NCI-H69 (cell line): ENCODE measurements at regions not wholly inside any gene's neighbourhood (a gene's known extent, or its start where the extent isn't known, plus 50 kb on each side); places are given as distances from the start of the nearest gene placed in this dataset.
"Not testable (repeated sequence)": the region's sequence is repeated elsewhere in the genome, so short reads cannot be mapped to it uniquely, and the experiment has no call there.

Experiments used
- DNase-seq: peaks from one replicate; lab custom pipeline; 2025; lab: John Stamatoyannopoulos, UW

DNA sequence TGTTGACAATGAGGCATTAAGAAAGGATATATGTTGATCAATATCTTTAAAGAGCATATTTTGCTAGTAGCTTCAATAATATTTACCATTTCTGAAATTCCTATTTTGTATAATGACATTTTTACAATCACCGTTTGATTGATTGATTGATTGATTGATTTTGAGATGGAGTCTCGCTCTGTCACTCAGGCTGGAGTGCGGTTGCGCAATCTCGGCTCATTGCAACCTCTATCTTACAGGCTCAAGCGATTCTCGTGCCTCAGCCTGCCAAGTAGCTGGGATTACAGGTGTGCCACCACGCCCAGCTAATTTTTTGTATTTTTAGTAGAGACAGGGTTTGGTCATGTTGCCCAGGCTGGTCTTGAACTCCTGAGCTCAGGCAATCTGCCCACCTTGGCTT is 150.9 kb upstream of the TEX13D start:
- DNase-seq: not testable (repeated sequence)

- no peak for DNase-seq
Measured at GRCh38 chrX:124190440-124190839, 142.0 kb upstream of the TEX13D start.

DNA sequence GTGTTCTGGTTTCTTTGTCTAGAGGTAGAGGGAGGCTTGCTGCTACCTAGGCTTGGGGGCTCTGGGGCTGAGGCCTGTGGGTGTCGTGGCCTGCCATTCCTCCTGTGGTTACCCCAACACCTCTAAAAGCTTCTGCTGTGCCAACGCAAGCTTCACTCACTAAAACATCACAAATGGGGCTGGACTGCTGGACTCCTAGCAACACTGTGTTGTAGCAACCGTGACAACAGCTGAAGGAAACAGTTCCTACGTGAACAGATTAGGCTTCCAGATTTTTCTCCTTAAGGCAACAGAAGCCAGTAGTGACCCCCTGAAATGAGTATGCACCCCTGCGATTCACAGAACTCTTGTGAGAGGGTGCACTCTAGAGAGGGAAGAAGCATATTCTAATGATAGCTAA is 138.3 kb upstream of the TEX13D start:
- no peak for DNase-seq

- DNase-seq: no peak
Measured at GRCh38 chrX:124194901-124195300, 137.6 kb upstream of the TEX13D start.

DNA sequence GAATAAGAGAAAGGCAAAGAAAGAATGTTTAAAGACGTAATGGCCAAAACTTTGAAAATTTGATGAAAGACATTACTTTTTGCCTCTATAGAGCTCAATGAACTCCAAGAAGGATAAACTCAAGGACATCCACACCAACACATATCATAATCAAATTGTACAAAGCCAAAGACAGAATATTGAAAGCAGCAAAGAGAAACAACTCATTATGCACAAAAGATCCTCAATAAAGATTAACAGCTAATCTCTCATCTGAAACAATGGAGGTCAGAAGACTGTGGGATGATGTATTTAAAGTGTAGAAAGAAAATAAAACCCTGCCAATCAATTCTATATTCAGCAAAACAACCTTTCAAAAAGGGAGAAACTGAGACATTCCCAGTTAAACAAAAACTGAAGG is 129.1 kb upstream of the TEX13D start:
- no peak for DNase-seq

DNA sequence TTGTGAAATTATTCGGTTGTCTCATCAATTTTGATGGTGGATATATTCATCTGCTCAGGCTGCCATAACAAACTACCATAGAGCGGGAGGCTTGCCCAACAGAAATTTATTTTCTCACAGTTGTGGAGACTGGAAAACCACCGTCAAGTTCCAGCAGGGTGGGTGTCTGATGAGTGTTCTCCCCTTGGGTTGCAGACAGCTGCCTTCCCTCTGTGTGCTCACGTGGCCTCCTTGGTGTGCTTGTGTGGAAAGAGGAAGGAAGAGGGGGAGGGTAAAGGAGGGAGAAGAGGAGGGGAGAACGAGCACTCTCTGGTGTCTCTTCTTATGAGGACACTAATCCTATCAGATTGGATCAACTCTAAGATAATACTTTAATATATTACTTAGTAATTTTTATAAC is 123.8 kb upstream of the TEX13D start:
- DNase-seq: no peak

DNA sequence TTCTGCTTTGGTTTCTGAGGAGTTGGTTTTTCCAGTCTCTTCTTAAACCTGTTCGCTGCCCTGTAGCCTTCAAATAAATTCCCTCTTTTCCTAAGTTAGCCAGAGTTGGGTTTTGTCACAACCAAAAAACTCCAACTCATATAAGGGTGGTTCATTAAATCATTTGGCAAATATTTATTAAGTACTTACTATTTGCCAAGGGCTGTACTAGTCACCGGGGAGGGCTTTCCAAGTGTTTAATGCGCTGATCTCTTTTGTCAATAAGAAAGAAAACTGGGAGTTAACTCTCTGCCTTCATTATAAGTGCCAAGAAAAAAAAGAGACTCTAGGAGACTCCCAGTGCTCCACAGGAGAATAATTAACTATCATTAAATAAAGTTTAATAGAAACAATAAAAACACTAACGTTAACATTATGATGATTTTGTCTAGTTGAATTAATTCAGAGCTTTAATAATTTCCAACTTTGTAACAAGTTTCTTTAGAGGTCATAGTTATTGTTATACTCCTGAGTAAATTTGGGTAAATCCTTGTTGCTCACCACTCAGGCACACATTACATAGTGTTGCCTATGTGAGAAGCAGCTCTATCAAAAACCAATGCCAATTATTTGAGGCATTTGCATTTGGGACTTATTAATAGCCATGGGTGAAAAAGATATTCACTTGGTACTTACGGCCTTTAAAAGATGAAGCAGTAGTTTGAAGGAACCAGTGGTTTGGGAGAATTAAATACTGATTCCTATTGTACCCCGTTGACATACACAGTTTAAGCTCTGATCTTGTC is 122.5 kb upstream of the TEX13D start:
- DNase-seq: no peak

- peak; percentile 68 for DNase-seq
Measured at GRCh38 chrX:124211312-124211942, 121.0 kb upstream of the TEX13D start.

DNA sequence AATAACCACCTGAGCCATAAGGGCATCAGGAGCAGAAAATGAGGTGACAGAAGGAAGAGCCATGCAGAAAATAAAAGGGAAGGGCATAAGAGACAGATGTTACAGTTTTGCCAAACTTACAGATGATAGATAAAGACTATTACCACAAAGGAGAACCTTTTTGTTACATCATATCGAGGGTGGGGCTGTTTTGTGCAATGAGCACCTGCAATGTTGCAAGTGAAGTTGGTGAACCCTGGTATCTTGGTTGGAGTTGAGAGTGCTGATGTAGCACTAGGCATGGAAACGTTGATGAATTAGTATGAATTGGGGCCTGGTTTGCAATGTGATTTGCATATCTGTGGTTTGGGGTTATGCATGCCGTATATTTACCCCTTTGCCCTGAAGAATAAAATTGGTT is 119.8 kb upstream of the TEX13D start:
- DNase-seq: no peak

GRCh38 chrX:124215786-124216185 is 116.7 kb upstream of the TEX13D start:
- DNase-seq: no peak

GRCh38 chrX:124216396-124217115 is 115.9 kb upstream of the TEX13D start:
- peak; percentile 18 for DNase-seq

GRCh38 chrX:124217304-124218251 is 114.9 kb upstream of the TEX13D start:
- DNase-seq: peak; percentile 30

DNA sequence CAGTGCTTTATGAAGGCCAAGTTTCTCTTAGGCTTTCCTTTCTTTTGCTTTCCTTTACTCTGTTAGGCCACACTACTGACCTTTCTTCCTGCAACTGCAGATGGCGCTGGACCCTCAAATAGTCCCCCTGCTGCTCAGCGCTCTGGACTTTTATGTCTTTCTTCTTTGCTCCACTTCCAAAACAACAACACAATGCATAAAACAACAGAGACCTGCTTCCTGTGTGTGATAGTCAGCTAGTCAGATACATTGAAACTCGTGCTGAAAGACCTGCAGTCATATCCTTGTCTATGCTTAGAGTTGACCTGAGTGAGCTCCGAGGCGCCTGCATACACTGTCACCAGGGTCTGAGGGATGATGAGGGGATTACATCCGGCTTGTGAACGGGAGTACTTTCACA is 108.9 kb upstream of the TEX13D start:
- DNase-seq: no peak

- no peak for DNase-seq
Measured at GRCh38 chrX:124224528-124224927, 107.9 kb upstream of the TEX13D start.

DNA sequence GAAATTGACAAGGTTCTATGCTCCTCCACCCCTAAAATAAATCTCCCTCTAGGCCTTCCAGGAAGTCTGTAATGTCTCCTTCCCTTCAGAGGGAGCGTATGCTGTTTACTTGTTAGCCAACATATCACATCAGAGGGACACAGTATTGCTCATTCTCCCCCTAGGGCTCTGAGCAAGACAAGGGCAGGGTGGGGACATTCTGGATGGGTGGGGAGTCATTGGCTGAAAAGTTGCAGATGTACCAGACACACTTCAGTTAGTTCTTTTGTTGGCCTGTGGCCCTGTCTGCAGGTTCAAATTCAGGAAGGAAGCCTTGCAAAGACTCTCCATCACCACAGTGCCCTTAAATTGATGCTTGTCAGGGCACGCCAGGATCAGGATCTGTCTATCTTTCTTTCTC is 106.3 kb upstream of the TEX13D start:
- DNase-seq: no peak

DNA sequence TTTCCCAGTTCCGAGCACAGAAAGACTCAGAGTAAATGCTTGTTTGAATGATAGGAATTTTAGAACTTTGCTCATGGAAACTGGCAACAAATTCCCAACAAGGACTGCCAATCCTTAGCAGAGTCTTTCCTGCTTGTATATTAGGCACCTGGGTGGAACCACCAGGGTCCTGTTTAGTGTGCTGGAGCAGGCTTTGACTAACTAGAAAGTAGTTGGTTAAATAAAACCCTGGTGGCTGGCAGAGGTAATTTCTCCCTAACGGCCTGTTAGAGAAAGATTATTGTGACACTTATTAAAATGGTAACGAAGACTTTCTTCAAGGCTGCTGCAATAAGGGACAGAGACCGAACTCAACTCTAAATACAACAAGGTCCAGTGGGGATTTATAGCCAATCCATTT is 103.6 kb upstream of the TEX13D start:
- no peak for DNase-seq

DNA sequence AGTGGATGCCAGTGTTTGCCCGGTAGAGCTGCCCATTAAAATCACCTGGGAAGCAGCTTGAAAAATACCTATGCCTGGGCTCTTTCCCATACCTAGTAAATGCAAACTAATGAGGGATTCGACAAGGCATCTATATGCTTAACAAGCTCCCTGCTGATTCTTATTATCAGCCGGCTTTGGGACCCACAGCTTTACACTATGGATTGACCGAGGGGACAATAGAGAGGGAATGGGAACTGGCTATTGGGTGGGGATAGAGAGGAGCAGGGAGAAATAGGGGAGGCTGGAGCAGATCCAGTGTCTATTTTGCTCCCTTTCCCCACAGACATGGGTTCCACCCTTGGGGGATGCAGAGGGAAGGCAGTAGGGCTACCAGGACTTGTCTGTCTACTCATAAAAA is 103.1 kb upstream of the TEX13D start:
- DNase-seq: no peak

DNA sequence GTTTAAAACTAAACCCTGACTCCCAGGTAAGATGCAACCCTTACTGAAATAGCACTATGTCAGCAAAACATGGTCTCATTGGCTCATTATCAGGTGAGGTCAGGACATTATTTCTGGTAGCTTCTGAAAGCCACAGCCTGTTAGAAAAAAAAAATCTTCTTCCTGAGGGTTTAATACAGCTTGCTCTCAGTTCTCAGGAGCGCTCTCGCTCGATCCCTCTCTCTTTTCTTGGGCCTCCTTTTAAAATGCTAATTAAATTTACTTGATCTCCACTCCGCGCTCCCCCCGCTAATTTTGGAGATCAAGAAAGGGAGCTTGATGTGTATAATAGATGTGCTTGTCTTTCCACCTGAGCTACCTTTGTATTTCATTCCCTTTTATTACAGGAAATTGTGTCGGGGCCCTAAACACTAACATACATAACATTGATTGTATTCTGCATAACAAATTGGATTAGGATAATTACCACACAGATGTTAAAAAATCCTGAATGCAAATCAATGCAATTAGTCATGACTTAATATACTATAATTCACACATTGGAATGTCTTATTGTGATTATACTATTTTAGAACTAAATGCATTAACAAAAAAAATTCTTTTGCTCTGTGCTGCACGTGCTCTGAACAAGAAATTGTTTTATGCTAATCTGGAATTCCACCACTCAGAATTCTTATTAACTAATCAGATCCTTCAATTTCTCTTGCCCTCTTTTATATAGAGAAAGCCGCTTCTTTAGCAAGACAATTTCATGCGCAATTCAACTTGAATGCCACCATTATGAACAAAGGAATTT is 101.6 kb upstream of the TEX13D start:
- DNase-seq: peak; percentile 6

GRCh38 chrX:124231451-124231759 is 101.1 kb upstream of the TEX13D start:
- DNase-seq: peak; percentile 59

GRCh38 chrX:124232523-124233201 is 99.8 kb upstream of the TEX13D start:
- no peak for DNase-seq

DNA sequence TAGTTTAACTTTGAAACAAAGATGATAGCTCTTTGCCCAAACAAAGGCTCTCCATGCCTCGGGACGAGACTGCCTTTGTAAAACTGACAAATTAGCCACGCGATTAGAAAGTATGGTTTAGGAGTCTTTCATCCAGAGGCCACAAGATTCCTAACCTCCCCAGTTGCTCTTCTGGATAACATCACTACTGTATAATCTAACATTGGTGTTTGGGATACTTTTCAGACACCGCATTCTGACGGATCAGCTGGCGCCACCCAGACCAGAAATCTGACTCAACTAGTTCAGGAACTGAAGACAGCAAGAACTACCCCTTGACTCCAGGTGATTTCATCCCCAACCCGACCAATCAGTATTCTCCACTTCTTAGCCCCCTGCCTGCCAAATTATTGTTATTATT is 98.1 kb upstream of the TEX13D start:
- no peak for DNase-seq
